ENCODE measurements at regions not wholly inside any gene's neighbourhood (a gene's known extent, or its start where the extent isn't known, plus 50 kb on each side); places are given as distances from the start of the nearest gene placed in this dataset.

DNA sequence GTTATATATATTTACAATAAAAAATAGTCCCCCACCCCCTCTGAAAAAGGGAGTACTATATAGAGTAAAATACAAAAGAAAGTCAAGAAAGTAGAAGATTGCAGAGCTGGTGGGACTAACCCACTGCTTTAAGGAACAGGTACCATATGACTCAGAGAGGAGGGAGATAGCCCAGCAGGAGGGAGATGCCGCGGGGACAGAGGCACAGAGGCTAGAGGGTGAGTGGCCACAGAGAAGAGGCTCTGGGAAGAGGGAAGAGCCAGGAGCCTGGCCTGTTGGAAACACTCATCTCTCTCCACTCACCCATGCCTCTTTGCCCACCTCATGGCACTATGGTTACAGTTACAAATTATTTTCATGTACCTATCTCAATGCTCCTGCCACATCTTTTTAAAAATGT lies 53.6 kb upstream of the LYVE1 start:
- no peak overlapping the region for H3K4me3 ChIP-seq (ENCODE audit: control insufficient read depth, low read depth, low read length)
- no peak for TF ChIP-seq CTCF (IDR thresholded peaks at IDR 0.05; ENCODE audit: control insufficient read depth, insufficient read depth, low read depth, low read length, missing control alignments)
- DNase-seq (ENCODE audit: low read depth), result no peak

- H3K4me3 ChIP-seq (ENCODE audit: control insufficient read depth, low read depth, low read length), result no peak overlapping the region
- DNase-seq (ENCODE audit: low read depth), result no peak
- no peak for TF ChIP-seq CTCF (IDR thresholded peaks at IDR 0.05; ENCODE audit: control insufficient read depth, insufficient read depth, low read depth, low read length, missing control alignments)
These were observed 50.7 kb upstream of the LYVE1 start for GRCh38 chr11:10619131-10619680.

- DNase-seq (ENCODE audit: low read depth), result no peak
- H3K4me3 ChIP-seq (ENCODE audit: control insufficient read depth, low read depth, low read length), result no peak overlapping the region
- no peak for TF ChIP-seq CTCF (IDR thresholded peaks at IDR 0.05; ENCODE audit: control insufficient read depth, insufficient read depth, low read depth, low read length, missing control alignments)
These were observed 50.0 kb upstream of the LYVE1 start for GRCh38 chr11:10618490-10618889.
